GM18867 (cell line): ENCODE measurements at regions not wholly inside any gene's neighbourhood (a gene's known extent, or its start where the extent isn't known, plus 50 kb on each side); places are given as distances from the start of the nearest gene placed in this dataset.
A peak's percentile ranks its signal among the peaks of the same experiment; 100 is the strongest.

Experiments used
- ATAC-seq: cut with Tn5 transposase; IDR thresholded peaks from one replicate; pipeline ENCODE4 v1.9.1; 2021; ENCODE audit warnings: mild to moderate bottlenecking, moderate library complexity; ENCODE audit not compliant: unreplicated experiment

GRCh38 chr2:196224756-196225155 lies 53.4 kb upstream of the STK17B start:
- ATAC-seq, result peak; percentile 60

DNA sequence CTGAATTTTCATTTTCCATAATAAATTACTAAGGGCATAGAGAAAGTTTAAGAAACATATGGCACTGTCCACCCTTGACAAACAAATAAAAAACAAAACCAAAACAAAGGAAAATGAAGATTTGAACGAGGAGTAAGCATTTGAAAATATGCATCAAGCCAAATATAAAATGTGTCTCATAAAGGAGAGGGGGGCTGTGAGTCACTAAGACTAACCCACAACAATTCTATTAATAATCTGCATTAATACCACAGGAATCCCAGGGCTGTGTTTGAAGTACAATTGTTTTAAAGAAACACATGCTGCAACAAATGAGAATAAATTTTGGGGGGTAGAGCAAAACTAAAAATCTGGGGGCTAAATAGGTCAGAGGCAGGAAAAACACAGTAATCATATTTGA lies 53.8 kb upstream of the STK17B start:
- no peak for ATAC-seq

GRCh38 chr2:196226058-196226706 lies 54.8 kb upstream of the STK17B start:
- ATAC-seq, result no peak

- no peak for ATAC-seq
These were observed 55.3 kb upstream of the STK17B start for GRCh38 chr2:196226707-196227065.

GRCh38 chr2:196229013-196229412 lies 57.6 kb upstream of the STK17B start:
- no peak for ATAC-seq

DNA sequence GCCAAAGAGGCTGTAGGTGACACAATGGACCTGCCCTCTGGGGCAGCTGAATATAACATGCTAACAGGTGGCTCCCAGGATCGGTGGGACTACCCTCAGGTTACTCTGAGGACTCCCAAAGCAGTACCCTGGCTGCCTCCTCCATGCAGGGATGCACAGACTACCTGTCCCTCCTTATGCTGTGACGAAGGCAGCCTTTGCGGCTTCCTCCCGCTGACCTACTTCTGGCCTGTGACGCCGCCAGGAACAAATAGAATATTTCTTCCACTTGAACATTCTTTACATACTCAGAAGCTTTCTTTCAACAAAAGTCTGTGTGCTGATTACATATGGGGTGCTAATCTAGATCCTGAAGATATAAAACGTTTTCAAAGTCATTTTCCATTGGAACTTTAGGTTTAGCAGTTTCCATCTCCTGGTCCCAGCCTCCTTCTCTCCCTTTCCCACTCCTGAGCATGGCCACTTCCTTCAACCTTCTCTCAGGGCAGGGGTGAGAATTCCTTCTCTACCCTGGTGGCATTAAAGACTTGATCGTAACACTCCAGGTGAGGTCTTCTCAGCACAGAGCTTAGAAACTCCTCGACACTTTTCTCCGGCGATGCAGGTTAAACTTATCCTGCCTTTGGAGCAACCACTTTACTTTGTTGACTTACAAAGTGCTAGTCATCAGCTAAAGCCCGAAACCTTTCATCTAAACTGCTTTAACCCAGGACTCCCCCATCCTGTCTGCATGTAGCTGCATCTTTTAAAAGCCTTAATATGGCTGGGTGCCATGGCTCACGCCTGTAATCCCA lies 58.9 kb upstream of the STK17B start:
- ATAC-seq, result no peak

GRCh38 chr2:196233021-196233804 lies 61.8 kb upstream of the STK17B start:
- ATAC-seq, result peak; percentile 34

GRCh38 chr2:196233805-196234475 lies 62.6 kb upstream of the STK17B start:
- peak; percentile 73 for ATAC-seq

- peak; percentile 38 for ATAC-seq
These were observed 63.3 kb upstream of the STK17B start for GRCh38 chr2:196234672-196235071.

- no peak for ATAC-seq
These were observed 67.5 kb upstream of the STK17B start for GRCh38 chr2:196238836-196239380.

DNA sequence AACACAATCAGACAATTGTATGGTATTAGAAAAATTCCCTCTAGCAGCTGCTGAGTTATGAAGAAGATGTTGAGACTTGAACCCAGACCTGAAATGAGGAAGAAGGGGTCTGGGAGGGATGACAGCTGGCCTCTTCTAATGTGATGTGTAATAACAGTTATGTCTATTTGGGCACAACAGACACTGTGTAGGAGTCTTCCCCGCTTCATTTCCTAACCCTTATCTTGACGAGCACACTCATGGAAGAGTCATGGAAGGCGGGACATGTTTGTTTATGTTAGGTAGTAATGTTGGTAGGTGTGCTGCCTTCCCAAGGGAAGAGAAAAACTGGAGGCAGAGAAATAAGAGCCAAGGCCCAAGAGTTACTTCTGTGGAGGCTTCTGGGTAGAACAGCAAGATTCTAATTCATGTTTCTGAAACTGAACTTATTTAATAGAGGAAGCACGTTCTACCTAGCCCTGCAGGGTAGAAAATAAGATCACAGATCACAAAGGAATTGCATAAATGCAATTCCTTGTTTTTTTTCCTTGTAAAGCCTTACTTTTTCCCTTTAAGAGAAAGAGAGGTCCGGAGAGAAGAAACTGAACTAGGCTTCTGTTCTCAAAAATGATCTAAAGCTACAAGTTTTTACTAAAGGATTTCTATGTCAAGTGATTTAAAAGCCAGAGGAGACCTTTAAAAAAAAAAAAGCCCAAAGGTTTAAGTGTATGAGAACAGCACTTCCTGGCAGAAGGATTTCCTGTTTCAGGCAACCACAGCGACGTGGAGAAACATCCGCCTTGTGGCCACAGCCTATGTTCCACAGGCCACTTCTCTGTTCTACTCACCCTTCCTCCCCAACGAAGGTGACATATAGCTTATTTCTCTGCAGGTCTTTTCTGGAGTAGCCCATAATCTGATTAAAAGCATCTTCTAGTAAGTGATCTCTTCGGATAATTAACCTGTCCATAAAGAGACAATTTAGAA lies 68.5 kb upstream of the STK17B start:
- peak; percentile 78 for ATAC-seq

- no peak for ATAC-seq
These were observed 69.8 kb upstream of the STK17B start for GRCh38 chr2:196241175-196241574.

DNA sequence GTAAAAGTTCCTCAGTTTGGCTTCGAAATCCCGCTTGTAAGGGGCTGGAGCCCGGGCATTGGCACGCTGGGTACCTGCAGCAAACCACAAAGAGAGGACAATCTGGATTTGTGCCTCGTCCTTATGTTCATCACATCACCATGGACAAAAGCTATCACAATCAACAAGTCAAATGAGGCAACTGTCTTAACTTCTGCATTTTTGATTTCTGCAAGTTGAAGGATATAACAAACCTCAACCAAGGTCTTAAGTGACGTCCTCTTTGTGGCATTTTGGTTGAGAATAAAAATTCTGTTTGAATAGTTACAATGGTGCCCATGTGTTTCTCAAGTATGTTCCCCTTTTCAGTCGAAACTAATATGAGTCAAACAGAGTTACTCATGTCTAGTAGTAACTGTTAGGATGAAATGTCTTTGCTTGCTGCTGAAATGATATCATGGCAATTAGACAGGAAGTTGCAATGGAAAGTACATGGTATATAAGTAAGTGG lies 70.8 kb upstream of the STK17B start:
- peak; percentile 90 for ATAC-seq

GRCh38 chr2:196244516-196244915 lies 73.1 kb upstream of the STK17B start:
- ATAC-seq, result no peak

DNA sequence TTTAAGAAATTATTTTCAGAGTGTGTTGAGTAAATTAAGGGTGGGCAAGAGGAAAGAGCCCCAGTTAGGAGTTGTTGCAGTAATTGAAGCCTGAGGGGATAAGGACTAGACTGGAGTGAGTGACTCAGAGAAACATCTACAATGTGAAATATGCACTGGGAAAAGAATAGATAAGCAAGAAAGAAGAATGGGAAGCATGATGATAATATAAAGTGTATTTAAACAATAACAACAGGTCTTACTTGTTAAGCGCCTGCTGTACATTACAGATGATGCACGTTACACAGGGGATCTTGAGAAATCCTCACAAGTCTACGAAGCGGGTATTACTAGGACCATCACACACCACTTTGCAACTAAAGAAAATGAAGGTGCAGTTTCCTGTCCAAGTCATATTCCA lies 73.6 kb upstream of the STK17B start:
- no peak for ATAC-seq

GRCh38 chr2:196245378-196246140 lies 74.2 kb upstream of the STK17B start:
- ATAC-seq, result no peak

- ATAC-seq, result no peak
These were observed 76.0 kb upstream of the STK17B start for GRCh38 chr2:196247114-196247975.

DNA sequence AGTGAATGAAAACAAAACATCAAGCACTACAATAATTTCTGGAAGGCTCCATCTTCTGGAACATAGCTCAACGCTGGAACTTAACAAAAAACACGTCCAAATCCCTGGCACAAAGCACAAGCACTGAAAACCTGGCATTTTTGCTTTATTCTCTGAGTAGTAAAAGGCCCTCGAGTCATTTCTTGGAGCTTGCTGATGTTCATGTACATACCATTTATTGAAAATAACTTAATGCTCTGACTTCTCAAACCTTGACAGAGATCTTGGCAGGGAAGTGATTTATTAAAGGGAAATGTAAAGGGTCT lies 76.5 kb upstream of the STK17B start:
- ATAC-seq, result no peak
